ENCODE measurements at regions not wholly inside any gene's neighbourhood (a gene's known extent, or its start where the extent isn't known, plus 50 kb on each side); places are given as distances from the start of the nearest gene placed in this dataset.

GRCh38 chr20:12079490-12079889 lies 161.8 kb downstream of the BTBD3 start:
- H2AFZ ChIP-seq (ENCODE audit: low read length) = no peak overlapping the region
- H3K79me2 ChIP-seq (ENCODE audit: control insufficient read depth, insufficient read depth, low read length) = no peaks in the 10 kb centered on the region
- no peaks in the 10 kb centered on the region for H3K36me3 ChIP-seq (ENCODE audit: control insufficient read depth, insufficient read depth, low read length)
- no peak overlapping the region for H3K4me3 ChIP-seq (replicated peaks in 1 of 4; ENCODE audit: control extremely low read depth in 1 of 4, insufficient read depth in 1 of 4, low read depth in 3 of 4, low read length in 4 of 4)
- H4K20me1 ChIP-seq (ENCODE audit: control insufficient read depth, extremely low read depth, insufficient read depth, low read length) = no peaks in the 10 kb centered on the region
- no peak overlapping the region for H3K9ac ChIP-seq (ENCODE audit: insufficient read depth, low read length)
- no peaks in the 10 kb centered on the region for H3K4me1 ChIP-seq (ENCODE audit: control insufficient read depth, extremely low read depth, insufficient read depth, low read length)
- H3K4me2 ChIP-seq (ENCODE audit: extremely low read depth, insufficient read depth, low read length) = no peak overlapping the region
- no peak for DNase-seq (ENCODE audit: low read depth in 2 of 2)
- no peaks in the 10 kb centered on the region for H3K27me3 ChIP-seq (ENCODE audit: control insufficient read depth, insufficient read depth, low read length)
- H3K27ac ChIP-seq (ENCODE audit: insufficient read depth, low read length) = no peak overlapping the region
- no peaks in the 10 kb centered on the region for H3K9me3 ChIP-seq (ENCODE audit: control insufficient read depth, insufficient read depth, low read depth, low read length)
- TF ChIP-seq CTCF (conservative IDR thresholded peaks at IDR 0.05 in 1 of 2, IDR thresholded peaks at IDR 0.05 in 1 of 2; ENCODE audit: low read depth in 1 of 2, low read length in 2 of 2) = no peak
- TF ChIP-seq EZH2 (IDR thresholded peaks at IDR 0.05; ENCODE audit: low read length, missing control alignments) = no peak

GRCh38 chr20:12083269-12083668 lies 165.6 kb downstream of the BTBD3 start:
- H3K4me3 ChIP-seq (replicated peaks in 1 of 4; ENCODE audit: control extremely low read depth in 1 of 4, insufficient read depth in 1 of 4, low read depth in 3 of 4, low read length in 4 of 4) = no peak overlapping the region
- no peaks in the 10 kb centered on the region for H3K79me2 ChIP-seq (ENCODE audit: control insufficient read depth, insufficient read depth, low read length)
- H3K9me3 ChIP-seq (ENCODE audit: control insufficient read depth, insufficient read depth, low read depth, low read length) = no peaks in the 10 kb centered on the region
- H2AFZ ChIP-seq (ENCODE audit: low read length) = no peak overlapping the region
- H3K27me3 ChIP-seq (ENCODE audit: control insufficient read depth, insufficient read depth, low read length) = no peaks in the 10 kb centered on the region
- no peak overlapping the region for H3K9ac ChIP-seq (ENCODE audit: insufficient read depth, low read length)
- TF ChIP-seq EZH2 (IDR thresholded peaks at IDR 0.05; ENCODE audit: low read length, missing control alignments) (no peak), CTCF (conservative IDR thresholded peaks at IDR 0.05 in 1 of 2, IDR thresholded peaks at IDR 0.05 in 1 of 2; ENCODE audit: low read depth in 1 of 2, low read length in 2 of 2) (no peak)
- H3K4me1 ChIP-seq (ENCODE audit: control insufficient read depth, extremely low read depth, insufficient read depth, low read length) = no peaks in the 10 kb centered on the region
- no peaks in the 10 kb centered on the region for H4K20me1 ChIP-seq (ENCODE audit: control insufficient read depth, extremely low read depth, insufficient read depth, low read length)
- no peak overlapping the region for H3K27ac ChIP-seq (ENCODE audit: insufficient read depth, low read length)
- no peak overlapping the region for H3K4me2 ChIP-seq (ENCODE audit: extremely low read depth, insufficient read depth, low read length)
- no peak for DNase-seq (ENCODE audit: low read depth in 2 of 2)
- H3K36me3 ChIP-seq (ENCODE audit: control insufficient read depth, insufficient read depth, low read length) = no peaks in the 10 kb centered on the region

- H3K79me2 ChIP-seq (ENCODE audit: control insufficient read depth, insufficient read depth, low read length) = no peaks in the 10 kb centered on the region
- H3K9me3 ChIP-seq (ENCODE audit: control insufficient read depth, insufficient read depth, low read depth, low read length) = no peaks in the 10 kb centered on the region
- no peak overlapping the region for H2AFZ ChIP-seq (ENCODE audit: low read length)
- DNase-seq (ENCODE audit: low read depth in 2 of 2) = no peak
- H3K27ac ChIP-seq (ENCODE audit: insufficient read depth, low read length) = no peak overlapping the region
- no peak overlapping the region for H3K4me2 ChIP-seq (ENCODE audit: extremely low read depth, insufficient read depth, low read length)
- no peak for TF ChIP-seq EZH2 (IDR thresholded peaks at IDR 0.05; ENCODE audit: low read length, missing control alignments)
- TF ChIP-seq CTCF (conservative IDR thresholded peaks at IDR 0.05 in 1 of 2, IDR thresholded peaks at IDR 0.05 in 1 of 2; ENCODE audit: low read depth in 1 of 2, low read length in 2 of 2) = no peak
- H3K36me3 ChIP-seq (ENCODE audit: control insufficient read depth, insufficient read depth, low read length) = no peaks in the 10 kb centered on the region
- H4K20me1 ChIP-seq (ENCODE audit: control insufficient read depth, extremely low read depth, insufficient read depth, low read length) = no peaks in the 10 kb centered on the region
- no peak overlapping the region for H3K9ac ChIP-seq (ENCODE audit: insufficient read depth, low read length)
- no peaks in the 10 kb centered on the region for H3K27me3 ChIP-seq (ENCODE audit: control insufficient read depth, insufficient read depth, low read length)
- H3K4me1 ChIP-seq (ENCODE audit: control insufficient read depth, extremely low read depth, insufficient read depth, low read length) = no peaks in the 10 kb centered on the region
- no peak overlapping the region for H3K4me3 ChIP-seq (replicated peaks in 1 of 4; ENCODE audit: control extremely low read depth in 1 of 4, insufficient read depth in 1 of 4, low read depth in 3 of 4, low read length in 4 of 4)
Measured at GRCh38 chr20:12084482-12084881, 166.8 kb downstream of the BTBD3 start.
